ENCODE measurements at regions not wholly inside any gene's neighbourhood (a gene's known extent, or its start where the extent isn't known, plus 50 kb on each side); places are given as distances from the start of the nearest gene placed in this dataset.

DNA sequence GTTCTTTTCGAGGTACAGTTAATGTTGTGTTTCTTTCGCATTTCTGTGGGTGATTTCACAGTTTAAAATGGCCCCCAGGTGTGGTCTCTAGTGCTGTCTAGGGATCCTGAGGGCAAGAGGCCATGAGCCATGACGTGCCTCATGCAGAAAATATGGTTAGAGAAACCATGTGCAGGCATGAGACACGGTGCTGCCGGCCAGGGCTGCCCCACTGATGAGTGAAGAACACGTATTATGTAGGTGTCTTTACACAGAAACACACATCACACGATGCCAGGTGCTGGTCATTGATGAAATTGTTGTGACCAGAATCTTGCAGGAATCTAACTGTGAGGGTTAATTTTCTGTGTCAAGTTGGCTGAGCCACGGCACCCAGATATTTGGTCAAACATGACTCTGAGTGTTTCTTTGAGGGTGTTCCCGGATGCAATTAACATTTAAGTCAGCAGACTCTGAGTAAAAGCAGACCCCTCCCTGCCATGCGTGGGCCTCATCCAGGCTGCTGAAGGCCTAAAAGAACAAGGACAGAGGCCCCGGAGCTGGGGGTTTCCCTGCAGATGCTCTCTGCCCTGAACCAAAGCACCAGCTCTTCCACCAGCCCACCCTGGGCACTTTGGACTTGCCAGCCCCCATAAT, 463.0 kb upstream of the MYT1L start:
- Histone ChIP-seq H3K36me3 (no peaks in the 10 kb centered on the region), H3K9me3 (no peaks in the 10 kb centered on the region), H3K4me3 (no peak overlapping the region), H3K27me3 (no peaks in the 10 kb centered on the region), H3K4me1 (no peaks in the 10 kb centered on the region), H3K27ac (no peak overlapping the region)
- intact Hi-C loops (cut with DNase I), result no loop called here
- TF ChIP-seq EP300 (IDR thresholded peaks at IDR 0.05) (no peak), POLR2A (IDR thresholded peaks at IDR 0.05) (no peak), POLR2AphosphoS5 (IDR thresholded peaks at IDR 0.05) (no peak)
- TF ChIP-seq, protein P1, sequence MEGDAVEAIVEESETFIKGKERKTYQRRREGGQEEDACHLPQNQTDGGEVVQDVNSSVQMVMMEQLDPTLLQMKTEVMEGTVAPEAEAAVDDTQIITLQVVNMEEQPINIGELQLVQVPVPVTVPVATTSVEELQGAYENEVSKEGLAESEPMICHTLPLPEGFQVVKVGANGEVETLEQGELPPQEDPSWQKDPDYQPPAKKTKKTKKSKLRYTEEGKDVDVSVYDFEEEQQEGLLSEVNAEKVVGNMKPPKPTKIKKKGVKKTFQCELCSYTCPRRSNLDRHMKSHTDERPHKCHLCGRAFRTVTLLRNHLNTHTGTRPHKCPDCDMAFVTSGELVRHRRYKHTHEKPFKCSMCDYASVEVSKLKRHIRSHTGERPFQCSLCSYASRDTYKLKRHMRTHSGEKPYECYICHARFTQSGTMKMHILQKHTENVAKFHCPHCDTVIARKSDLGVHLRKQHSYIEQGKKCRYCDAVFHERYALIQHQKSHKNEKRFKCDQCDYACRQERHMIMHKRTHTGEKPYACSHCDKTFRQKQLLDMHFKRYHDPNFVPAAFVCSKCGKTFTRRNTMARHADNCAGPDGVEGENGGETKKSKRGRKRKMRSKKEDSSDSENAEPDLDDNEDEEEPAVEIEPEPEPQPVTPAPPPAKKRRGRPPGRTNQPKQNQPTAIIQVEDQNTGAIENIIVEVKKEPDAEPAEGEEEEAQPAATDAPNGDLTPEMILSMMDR (IDR thresholded peaks at IDR 0.05), result no peak
- 78 to 79% methylated on average over 11 of the region's 11 CpGs for WGBS, 2 donors
- no peak for DNase-seq

DNA sequence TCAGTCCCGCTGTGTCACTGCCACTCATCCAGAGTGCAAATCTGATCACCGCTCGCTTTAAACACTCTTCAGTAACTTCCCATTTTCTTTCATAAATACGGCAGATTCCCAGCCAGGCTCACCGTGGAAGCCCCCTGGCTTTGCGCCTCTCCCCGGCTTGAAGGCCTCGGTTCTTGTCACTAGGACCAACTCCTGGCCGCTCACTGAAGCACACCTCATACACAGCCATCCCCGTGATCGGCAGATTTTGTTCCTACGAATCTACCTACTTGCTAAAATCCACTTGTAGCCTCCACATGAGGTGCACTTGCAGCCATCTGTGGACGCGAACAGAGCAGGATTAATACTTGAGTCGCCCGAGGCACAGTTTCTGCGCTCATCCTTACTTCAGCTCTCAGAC, 462.4 kb upstream of the MYT1L start:
- intact Hi-C loops (cut with DNase I), result no loop called here
- H3K27me3 ChIP-seq, result no peaks in the 10 kb centered on the region
- TF ChIP-seq POLR2A (IDR thresholded peaks at IDR 0.05) (no peak), EP300 (IDR thresholded peaks at IDR 0.05) (no peak), POLR2AphosphoS5 (IDR thresholded peaks at IDR 0.05) (no peak)
- TF ChIP-seq, protein P1 (IDR thresholded peaks at IDR 0.05), result no peak
- H3K27ac ChIP-seq, result no peak overlapping the region
- no peaks in the 10 kb centered on the region for H3K9me3 ChIP-seq
- H3K36me3 ChIP-seq, result no peaks in the 10 kb centered on the region
- 90 to 91% methylated on average over 17 of the region's 17 CpGs for WGBS, 2 donors
- H3K4me1 ChIP-seq, result no peaks in the 10 kb centered on the region
- no peak overlapping the region for H3K4me3 ChIP-seq
- DNase-seq, result no peak

DNA sequence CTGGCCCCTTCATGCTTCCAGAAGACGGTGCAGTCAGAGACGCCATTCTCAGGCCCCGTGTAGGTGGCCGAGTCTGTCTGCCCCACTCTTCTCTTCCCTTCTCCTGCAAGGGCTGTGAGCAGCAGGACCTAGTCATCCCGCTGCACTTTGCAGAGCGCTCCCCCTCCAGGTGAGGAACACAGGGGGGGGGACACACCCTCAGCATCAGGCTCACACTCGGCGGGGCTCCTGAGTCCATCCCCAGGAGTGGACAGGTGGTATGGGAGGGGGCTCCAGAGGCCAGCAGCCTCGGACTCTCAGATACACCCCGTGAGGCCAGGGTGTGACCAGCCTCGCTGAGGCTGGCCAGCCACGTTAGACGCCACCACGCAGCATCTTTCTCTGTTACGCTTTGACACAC, 460.5 kb upstream of the MYT1L start:
- no peaks in the 10 kb centered on the region for H3K36me3 ChIP-seq
- H3K4me3 ChIP-seq, result no peak overlapping the region
- no peak overlapping the region for H3K27ac ChIP-seq
- intact Hi-C loops (cut with DNase I), result no loop called here
- no peaks in the 10 kb centered on the region for H3K27me3 ChIP-seq
- DNase-seq, result no peak
- 85 to 87% methylated on average over 15 of the region's 15 CpGs for WGBS, 2 donors
- H3K4me1 ChIP-seq, result no peaks in the 10 kb centered on the region
- no peaks in the 10 kb centered on the region for H3K9me3 ChIP-seq
- TF ChIP-seq EP300 (IDR thresholded peaks at IDR 0.05), result no peak
- TF ChIP-seq POLR2AphosphoS5 (IDR thresholded peaks at IDR 0.05), result no peak
- TF ChIP-seq, protein P1 (IDR thresholded peaks at IDR 0.05), result no peak

DNA sequence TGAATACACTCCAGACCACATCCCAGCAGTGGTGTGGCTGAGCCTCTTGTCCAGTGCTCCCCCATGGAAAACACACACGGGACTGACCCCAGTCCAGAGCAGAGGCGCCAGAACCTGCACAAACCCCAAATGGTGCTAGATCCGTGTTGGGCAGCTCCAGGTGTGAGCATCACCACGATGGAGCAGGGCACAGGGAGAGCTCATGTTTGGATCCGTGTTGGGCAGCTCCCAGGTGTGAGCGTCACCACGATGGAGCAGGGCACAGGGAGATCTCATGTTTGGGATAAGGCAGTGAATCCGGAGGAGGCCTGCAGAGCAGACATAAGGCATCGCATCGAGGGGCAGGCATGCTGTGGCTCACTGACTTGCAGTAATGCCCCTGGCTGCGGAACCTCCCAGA, 460.0 kb upstream of the MYT1L start:
- 81 to 88% methylated on average over 11 of the region's 11 CpGs for WGBS, 2 donors
- Histone ChIP-seq H3K27ac (no peak overlapping the region), H3K9me3 (no peaks in the 10 kb centered on the region), H3K4me3 (no peak overlapping the region), H3K27me3 (no peaks in the 10 kb centered on the region), H3K4me1 (no peaks in the 10 kb centered on the region), H3K36me3 (no peaks in the 10 kb centered on the region)
- DNase-seq, result no peak
- no peak for TF ChIP-seq POLR2AphosphoS5 (IDR thresholded peaks at IDR 0.05)
- TF ChIP-seq EP300 (IDR thresholded peaks at IDR 0.05), result no peak
- TF ChIP-seq, protein P1 (IDR thresholded peaks at IDR 0.05), result no peak
- no peak for TF ChIP-seq POLR2A (IDR thresholded peaks at IDR 0.05)
- intact Hi-C loops (cut with DNase I), result no loop called here

DNA sequence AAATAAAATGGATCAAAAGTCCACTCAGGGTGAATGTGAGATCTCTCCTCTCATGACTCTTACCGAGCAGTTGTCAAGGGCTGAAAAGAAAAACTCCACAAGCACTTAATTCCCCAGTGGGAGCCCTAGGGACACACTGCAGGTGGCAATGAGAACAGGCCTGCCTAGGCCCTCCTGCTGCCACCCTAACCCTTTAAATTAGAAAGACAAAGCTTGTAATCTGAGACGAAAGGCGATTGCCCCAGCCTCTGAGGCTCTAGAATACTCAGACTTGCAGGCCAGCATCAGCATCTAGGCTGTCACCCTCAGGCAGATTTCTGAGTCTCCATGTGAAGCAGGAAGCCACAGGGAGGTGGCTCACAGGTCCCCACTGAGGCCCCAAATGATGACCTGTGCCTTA, 457.0 kb upstream of the MYT1L start:
- TF ChIP-seq EP300 (IDR thresholded peaks at IDR 0.05) (no peak), POLR2AphosphoS5 (IDR thresholded peaks at IDR 0.05) (no peak), POLR2A (IDR thresholded peaks at IDR 0.05) (no peak)
- TF ChIP-seq, protein P1 (IDR thresholded peaks at IDR 0.05), result no peak
- DNase-seq, result no peak
- no peaks in the 10 kb centered on the region for H3K36me3 ChIP-seq
- H3K27me3 ChIP-seq, result no peaks in the 10 kb centered on the region
- WGBS, 2 donors, result 49 to 64% methylated on average over 3 of the region's 3 CpGs
- no peaks in the 10 kb centered on the region for H3K4me1 ChIP-seq
- H3K4me3 ChIP-seq, result no peak overlapping the region
- no peak overlapping the region for H3K27ac ChIP-seq
- no peaks in the 10 kb centered on the region for H3K9me3 ChIP-seq
- intact Hi-C loops (cut with DNase I), result no loop called here

Measured in sigmoid colon (tissue), 6 donors.